ENCODE measurements at regions not wholly inside any gene's neighbourhood (a gene's known extent, or its start where the extent isn't known, plus 50 kb on each side); places are given as distances from the start of the nearest gene placed in this dataset.

DNA sequence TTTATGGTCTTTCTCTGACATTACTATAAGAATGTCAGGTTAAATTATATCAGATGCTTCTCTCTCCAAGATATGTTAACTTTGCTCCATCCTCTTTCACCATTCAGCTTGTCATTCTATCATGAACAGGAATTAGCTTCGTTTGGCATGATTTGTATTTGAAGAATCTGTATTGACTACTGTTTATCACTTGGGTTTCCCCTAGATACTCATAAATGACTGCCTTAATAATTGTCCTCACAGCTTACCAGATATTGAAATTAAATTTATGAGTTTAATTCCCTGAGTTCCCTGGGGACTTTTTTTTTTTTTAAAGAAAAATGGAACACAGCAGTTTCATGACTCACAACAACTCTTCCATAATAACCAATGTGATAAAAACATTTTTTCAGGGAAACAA, 76.2 kb upstream of the EOLA2 start:
- TF ChIP-seq, protein P1, sequence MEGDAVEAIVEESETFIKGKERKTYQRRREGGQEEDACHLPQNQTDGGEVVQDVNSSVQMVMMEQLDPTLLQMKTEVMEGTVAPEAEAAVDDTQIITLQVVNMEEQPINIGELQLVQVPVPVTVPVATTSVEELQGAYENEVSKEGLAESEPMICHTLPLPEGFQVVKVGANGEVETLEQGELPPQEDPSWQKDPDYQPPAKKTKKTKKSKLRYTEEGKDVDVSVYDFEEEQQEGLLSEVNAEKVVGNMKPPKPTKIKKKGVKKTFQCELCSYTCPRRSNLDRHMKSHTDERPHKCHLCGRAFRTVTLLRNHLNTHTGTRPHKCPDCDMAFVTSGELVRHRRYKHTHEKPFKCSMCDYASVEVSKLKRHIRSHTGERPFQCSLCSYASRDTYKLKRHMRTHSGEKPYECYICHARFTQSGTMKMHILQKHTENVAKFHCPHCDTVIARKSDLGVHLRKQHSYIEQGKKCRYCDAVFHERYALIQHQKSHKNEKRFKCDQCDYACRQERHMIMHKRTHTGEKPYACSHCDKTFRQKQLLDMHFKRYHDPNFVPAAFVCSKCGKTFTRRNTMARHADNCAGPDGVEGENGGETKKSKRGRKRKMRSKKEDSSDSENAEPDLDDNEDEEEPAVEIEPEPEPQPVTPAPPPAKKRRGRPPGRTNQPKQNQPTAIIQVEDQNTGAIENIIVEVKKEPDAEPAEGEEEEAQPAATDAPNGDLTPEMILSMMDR (IDR thresholded peaks at IDR 0.05) = no peak
- no peak for TF ChIP-seq POLR2AphosphoS5 (IDR thresholded peaks at IDR 0.05; ENCODE audit: insufficient read depth in 1 of 2, low read depth in 1 of 2)
